ENCODE measurements at regions not wholly inside any gene's neighbourhood (a gene's known extent, or its start where the extent isn't known, plus 50 kb on each side); places are given as distances from the start of the nearest gene placed in this dataset.

GRCh38 chr20:58142843-58143185 is 85.6 kb downstream of the ANKRD60 start:
- H3K9ac ChIP-seq (ENCODE audit: low read length) = no peak overlapping the region
- no peaks in the 10 kb centered on the region for H3K9me3 ChIP-seq (ENCODE audit: insufficient read depth, low read length)
- no peak overlapping the region for H3K4me2 ChIP-seq (ENCODE audit: low read depth, low read length, poor library complexity, severe bottlenecking)
- H3K27ac ChIP-seq (ENCODE audit: low read depth, low read length) = no peak overlapping the region
- H2AFZ ChIP-seq (ENCODE audit: low read depth, low read length, severe bottlenecking) = no peak overlapping the region
- no peaks in the 10 kb centered on the region for H3F3A ChIP-seq (ENCODE audit: insufficient read depth)
- H3K36me3 ChIP-seq (ENCODE audit: low read length) = no peaks in the 10 kb centered on the region
- no peaks in the 10 kb centered on the region for H3K9me2 ChIP-seq (replicated peaks; ENCODE audit: insufficient read depth, low read length)
- TF ChIP-seq EZH2phosphoT487 (conservative IDR thresholded peaks at IDR 0.05; ENCODE audit: low read length) = no peak
- no peak for TF ChIP-seq CTCF (IDR thresholded peaks at IDR 0.05; ENCODE audit: insufficient read depth, low read length, poor library complexity, severe bottlenecking)
- 0 out of 2 replicates have a peak, but pooled peaks cover 2% of the 10 kb centered on the region for H3K27me3 ChIP-seq (ENCODE audit: low read length)
- H4K20me1 ChIP-seq (ENCODE audit: low read depth, low read length) = no peaks in the 10 kb centered on the region
- H3K79me2 ChIP-seq (ENCODE audit: insufficient read depth, low read length) = no peaks in the 10 kb centered on the region
- H3K4me3 ChIP-seq (ENCODE audit: insufficient read depth, low read length, poor library complexity, severe bottlenecking) = no peak overlapping the region

- Histone ChIP-seq H3K27ac (ENCODE audit: low read depth, low read length) (no peak overlapping the region), H3K9me2 (replicated peaks; ENCODE audit: insufficient read depth, low read length) (no peaks in the 10 kb centered on the region), H3K36me3 (ENCODE audit: low read length) (no peaks in the 10 kb centered on the region)
These were observed 86.2 kb downstream of the ANKRD60 start for GRCh38 chr20:58141971-58142842.

GRCh38 chr20:58141496-58141895 is 87.0 kb downstream of the ANKRD60 start:
- no peak overlapping the region for H3K9ac ChIP-seq (ENCODE audit: low read length)
- no peaks in the 10 kb centered on the region for H3K9me2 ChIP-seq (replicated peaks; ENCODE audit: insufficient read depth, low read length)
- H3K36me3 ChIP-seq (ENCODE audit: low read length) = no peaks in the 10 kb centered on the region
- H3K4me3 ChIP-seq (ENCODE audit: insufficient read depth, low read length, poor library complexity, severe bottlenecking) = no peak overlapping the region
- no peak overlapping the region for H3K27ac ChIP-seq (ENCODE audit: low read depth, low read length)
- no peak for TF ChIP-seq EZH2phosphoT487 (conservative IDR thresholded peaks at IDR 0.05; ENCODE audit: low read length)
- no peak for TF ChIP-seq CTCF (IDR thresholded peaks at IDR 0.05; ENCODE audit: insufficient read depth, low read length, poor library complexity, severe bottlenecking)
- H2AFZ ChIP-seq (ENCODE audit: low read depth, low read length, severe bottlenecking) = no peak overlapping the region
- H3K4me2 ChIP-seq (ENCODE audit: low read depth, low read length, poor library complexity, severe bottlenecking) = no peak overlapping the region
- H3K9me3 ChIP-seq (ENCODE audit: insufficient read depth, low read length) = no peaks in the 10 kb centered on the region
- no peaks in the 10 kb centered on the region for H3F3A ChIP-seq (ENCODE audit: insufficient read depth)
- H3K27me3 ChIP-seq (ENCODE audit: low read length) = 0 out of 2 replicates have a peak, but pooled peaks cover 2% of the 10 kb centered on the region
- no peaks in the 10 kb centered on the region for H4K20me1 ChIP-seq (ENCODE audit: low read depth, low read length)
- H3K79me2 ChIP-seq (ENCODE audit: insufficient read depth, low read length) = no peaks in the 10 kb centered on the region

More at GRCh38 chr20:58141971-58142842, 86.2 kb downstream of the ANKRD60 start:
- Histone ChIP-seq H3F3A (ENCODE audit: insufficient read depth) (no peaks in the 10 kb centered on the region), H3K27me3 (ENCODE audit: low read length) (0 out of 2 replicates have a peak, but pooled peaks cover 2% of the 10 kb centered on the region), H2AFZ (ENCODE audit: low read depth, low read length, severe bottlenecking) (no peak overlapping the region), H3K4me2 (ENCODE audit: low read depth, low read length, poor library complexity, severe bottlenecking) (no peak overlapping the region), H4K20me1 (ENCODE audit: low read depth, low read length) (no peaks in the 10 kb centered on the region), H3K9me3 (ENCODE audit: insufficient read depth, low read length) (no peaks in the 10 kb centered on the region), H3K4me3 (ENCODE audit: insufficient read depth, low read length, poor library complexity, severe bottlenecking) (no peak overlapping the region), H3K79me2 (ENCODE audit: insufficient read depth, low read length) (no peaks in the 10 kb centered on the region), H3K9ac (ENCODE audit: low read length) (no peak overlapping the region)
- TF ChIP-seq EZH2phosphoT487 (conservative IDR thresholded peaks at IDR 0.05; ENCODE audit: low read length) (no peak), CTCF (IDR thresholded peaks at IDR 0.05; ENCODE audit: insufficient read depth, low read length, poor library complexity, severe bottlenecking) (no peak)
